ENCODE measurements at regions not wholly inside any gene's neighbourhood (a gene's known extent, or its start where the extent isn't known, plus 50 kb on each side); places are given as distances from the start of the nearest gene placed in this dataset.

GRCh38 chr22:22105364-22105763 is 122.8 kb upstream of the TOP3B start:
- intact Hi-C loops (cut with DNase I), result no loop called here
- no peak for DNase-seq (ENCODE audit: low spot score)

- no peak for DNase-seq (ENCODE audit: low spot score)
- intact Hi-C loops (cut with DNase I), result no loop called here
These were observed 120.7 kb upstream of the TOP3B start for GRCh38 chr22:22103078-22103875.

GRCh38 chr22:22099833-22100812 is 117.5 kb upstream of the TOP3B start:
- intact Hi-C loops (cut with DNase I), result no loop called here
- no peak for DNase-seq (ENCODE audit: low spot score)

GRCh38 chr22:22099194-22099486 is 116.6 kb upstream of the TOP3B start:
- intact Hi-C loops (cut with DNase I), result no loop called here
- no peak for DNase-seq (ENCODE audit: low spot score)

- intact Hi-C loops (cut with DNase I), result no loop called here
- no peak for DNase-seq (ENCODE audit: low spot score)
These were observed 116.0 kb upstream of the TOP3B start for GRCh38 chr22:22098457-22099193.

GRCh38 chr22:22097727-22098228 is 115.2 kb upstream of the TOP3B start:
- intact Hi-C loops (cut with DNase I), result no loop called here
- DNase-seq (ENCODE audit: low spot score), result no peak

GRCh38 chr22:22094921-22095320 is 112.3 kb upstream of the TOP3B start:
- intact Hi-C loops (cut with DNase I), result no loop called here
- no peak for DNase-seq (ENCODE audit: low spot score)

GRCh38 chr22:22094514-22094913 is 111.9 kb upstream of the TOP3B start:
- no peak for DNase-seq (ENCODE audit: low spot score)
- intact Hi-C loops (cut with DNase I), result no loop called here

- no peak for DNase-seq (ENCODE audit: low spot score)
- intact Hi-C loops (cut with DNase I), result no loop called here
These were observed 111.2 kb upstream of the TOP3B start for GRCh38 chr22:22093743-22094142.

- intact Hi-C loops (cut with DNase I), result no loop called here
- no peak for DNase-seq (ENCODE audit: low spot score)
These were observed 110.4 kb upstream of the TOP3B start for GRCh38 chr22:22092974-22093373.

GRCh38 chr22:22092101-22092500 is 109.5 kb upstream of the TOP3B start:
- no peak for DNase-seq (ENCODE audit: low spot score)
- intact Hi-C loops (cut with DNase I), result no loop called here

- intact Hi-C loops (cut with DNase I), result no loop called here
- DNase-seq (ENCODE audit: low spot score), result no peak
These were observed 108.9 kb upstream of the TOP3B start for GRCh38 chr22:22091400-22091878.

GRCh38 chr22:22090650-22091399 is 108.2 kb upstream of the TOP3B start:
- intact Hi-C loops (cut with DNase I), result no loop called here
- DNase-seq (ENCODE audit: low spot score), result no peak

- DNase-seq (ENCODE audit: low spot score), result no peak
- intact Hi-C loops (cut with DNase I), result no loop called here
These were observed 107.1 kb upstream of the TOP3B start for GRCh38 chr22:22089459-22090308.

- intact Hi-C loops (cut with DNase I), result no loop called here
- DNase-seq (ENCODE audit: low spot score), result no peak
These were observed 106.3 kb upstream of the TOP3B start for GRCh38 chr22:22088658-22089458.

GRCh38 chr22:22087854-22088657 is 105.5 kb upstream of the TOP3B start:
- intact Hi-C loops (cut with DNase I), result no loop called here
- DNase-seq (ENCODE audit: low spot score), result no peak

Measured in cardiac septum (tissue), 1 donor.